ENCODE measurements at regions not wholly inside any gene's neighbourhood (a gene's known extent, or its start where the extent isn't known, plus 50 kb on each side); places are given as distances from the start of the nearest gene placed in this dataset.

GRCh38 chr4:11483046-11483445, 54.4 kb upstream of the HS3ST1 start:
- DNase-seq, result no peak
- no peaks in the 10 kb centered on the region for H3K4me1 ChIP-seq
- no peaks in the 10 kb centered on the region for H3K27me3 ChIP-seq
- no peak overlapping the region for H3K27ac ChIP-seq
- no peaks in the 10 kb centered on the region for H3K9me3 ChIP-seq
- H3K4me3 ChIP-seq, result no peak overlapping the region
- ATAC-seq, result peak; percentile 33
- H3K36me3 ChIP-seq, result no peaks in the 10 kb centered on the region
- intact Hi-C loops (cut with DNase I), result no loop called here
- no peak for TF ChIP-seq CTCF (IDR thresholded peaks at IDR 0.05)

- H3K27ac ChIP-seq, result no peak overlapping the region
- H3K36me3 ChIP-seq, result no peaks in the 10 kb centered on the region
- ATAC-seq (peak; percentile 95), DNase-seq (no peak)
- no peaks in the 10 kb centered on the region for H3K4me1 ChIP-seq
- no peak overlapping the region for H3K4me3 ChIP-seq
- no peaks in the 10 kb centered on the region for H3K9me3 ChIP-seq
- TF ChIP-seq CTCF (IDR thresholded peaks at IDR 0.05), result no peak
- H3K27me3 ChIP-seq, result no peaks in the 10 kb centered on the region
- intact Hi-C loops (cut with DNase I), result no loop called here
These were observed 52.0 kb upstream of the HS3ST1 start for GRCh38 chr4:11480683-11481082.

All from upper lobe of right lung (tissue), 1 donor.